Stimulated activated CD8-positive, alpha-beta memory T cell treated with anti-CD3 and anti-CD28 coated beads, Interleukin-7, amount 100 ng/mL, for 4 hours (primary cell): ENCODE measurements at regions not wholly inside any gene's neighbourhood (a gene's known extent, or its start where the extent isn't known, plus 50 kb on each side); places are given as distances from the start of the nearest gene placed in this dataset.
"Not testable (repeated sequence)": the region's sequence is repeated elsewhere in the genome, so short reads cannot be mapped to it uniquely, and the experiment has no call there.

Experiments
- DNase-seq, 2 donors: peaks; one replicate each; pipeline ENCODE4 v3.0.0-alpha.2; 2020; ENCODE audit warnings: low read depth in 2 of 2

DNA sequence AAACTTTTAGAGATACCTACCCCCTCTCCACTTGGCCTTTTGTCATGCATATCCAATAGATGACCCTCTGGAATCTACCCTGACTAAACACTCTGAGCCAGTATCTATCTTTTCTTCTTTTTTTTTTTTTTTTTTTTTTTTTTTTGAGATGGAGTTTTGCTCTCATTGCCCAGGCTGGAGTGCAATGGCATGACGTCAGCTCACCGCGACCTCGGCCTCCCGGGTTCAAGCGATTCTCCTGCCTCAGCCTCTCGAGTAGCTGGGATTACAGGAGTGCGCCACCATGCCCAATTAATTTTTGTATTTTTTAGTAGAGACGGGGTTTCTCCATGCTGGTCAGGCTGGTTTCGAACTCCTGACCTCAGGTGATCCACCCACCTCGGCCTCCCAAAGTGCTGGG lies 50.8 kb upstream of the GRIN2B start:
- DNase-seq, result not testable (repeated sequence)

GRCh38 chr12:14043776-14044175 lies 62.4 kb upstream of the GRIN2B start:
- DNase-seq, result no peak

GRCh38 chr12:14048941-14049545 lies 67.6 kb upstream of the GRIN2B start:
- DNase-seq, result no peak

DNA sequence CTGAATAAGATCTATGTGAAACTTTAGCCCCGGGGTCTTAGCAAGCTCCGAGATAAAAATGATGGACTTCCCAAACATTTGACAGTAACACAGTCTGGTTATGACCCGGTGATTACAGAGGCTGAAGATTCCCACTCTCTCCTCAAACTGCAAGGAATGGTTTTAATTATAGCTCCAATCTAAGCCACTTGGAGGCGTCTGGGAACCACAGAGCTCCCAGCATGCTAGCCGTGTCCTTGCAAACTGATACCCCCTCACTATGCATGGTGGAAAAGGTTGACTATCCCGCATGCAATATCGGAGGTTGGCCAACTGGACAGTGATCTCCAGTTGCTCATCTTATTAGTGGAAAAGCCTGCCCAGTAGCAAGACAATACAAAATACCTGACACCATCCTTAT lies 76.5 kb upstream of the GRIN2B start:
- no peak for DNase-seq

DNA sequence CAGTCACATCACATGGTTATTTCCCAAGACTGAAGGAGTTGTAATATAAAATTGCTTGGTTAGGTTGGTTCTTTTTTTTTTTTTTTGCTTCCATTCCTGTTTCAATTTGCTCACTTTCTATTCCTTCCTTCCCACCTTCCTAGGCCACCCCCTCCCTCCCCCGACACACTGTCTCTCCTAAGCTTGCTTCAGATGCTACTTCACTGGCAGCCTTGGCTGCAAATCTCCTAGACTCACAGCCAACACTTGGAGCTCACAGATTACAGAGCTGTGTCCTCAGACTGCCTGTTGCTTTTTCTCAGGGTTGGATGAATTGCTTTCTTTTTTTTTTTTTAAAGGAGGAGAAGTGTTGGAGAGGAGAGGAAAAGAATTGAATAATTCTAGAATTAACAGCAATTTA lies 77.3 kb upstream of the GRIN2B start:
- DNase-seq, result no peak

GRCh38 chr12:14059548-14059947 lies 78.1 kb upstream of the GRIN2B start:
- no peak for DNase-seq

GRCh38 chr12:14065616-14066015 lies 84.2 kb upstream of the GRIN2B start:
- no peak for DNase-seq

DNA sequence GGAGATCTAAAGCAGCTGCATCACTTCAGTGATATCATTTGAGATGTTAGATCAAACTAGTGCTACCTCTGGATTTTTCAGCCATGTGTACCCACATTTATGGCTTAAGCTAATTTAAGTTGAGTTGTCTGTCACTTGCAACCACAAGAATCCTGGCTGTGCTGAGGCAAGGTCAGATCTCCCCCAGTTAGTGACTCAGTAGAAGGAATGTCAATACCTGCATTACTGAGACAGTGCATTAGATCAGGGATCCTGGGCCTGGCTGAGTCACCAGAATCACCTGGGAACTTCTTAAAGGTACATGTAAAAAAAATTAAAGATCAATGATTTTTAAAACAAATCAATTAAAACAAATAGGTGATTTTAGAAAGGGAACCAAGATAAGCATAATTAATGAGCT lies 84.6 kb upstream of the GRIN2B start:
- no peak for DNase-seq

DNA sequence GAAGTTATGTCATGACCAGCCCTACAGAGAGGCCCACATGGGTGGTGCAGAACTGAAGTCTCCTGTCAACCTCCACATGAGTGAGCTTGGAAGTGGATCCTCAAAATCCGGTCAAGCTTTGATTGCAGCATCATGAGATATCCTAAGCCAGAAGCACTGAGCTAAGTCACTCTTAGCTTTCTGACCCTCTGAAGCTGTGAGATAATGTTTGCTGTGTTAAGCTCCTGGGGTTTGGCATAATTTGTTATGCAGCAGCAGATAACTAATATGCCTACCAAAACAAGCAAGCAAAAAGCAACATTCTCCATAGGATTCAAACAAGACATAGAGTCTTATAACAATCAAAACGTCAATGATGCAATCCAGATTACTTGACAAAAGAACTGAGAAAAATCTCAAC lies 87.6 kb upstream of the GRIN2B start:
- no peak for DNase-seq

DNA sequence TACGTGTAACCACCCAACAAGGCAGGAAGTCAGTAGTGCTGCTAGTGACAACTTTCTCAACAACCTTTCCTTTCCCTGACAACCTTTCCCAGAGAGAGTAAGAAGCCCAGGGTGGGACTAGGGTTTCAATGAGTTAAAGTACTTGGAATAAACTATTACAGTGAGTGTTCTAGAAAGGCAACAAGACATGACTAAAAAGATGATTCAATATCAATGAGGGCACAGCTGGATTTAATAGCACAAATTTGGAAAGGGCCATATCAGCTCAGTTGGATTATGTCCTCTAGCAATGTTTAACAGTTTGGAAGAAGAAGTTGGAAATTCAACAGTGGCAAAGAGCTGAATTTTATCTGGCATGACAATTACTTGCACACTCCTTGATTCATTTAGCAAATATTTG lies 90.4 kb upstream of the GRIN2B start:
- DNase-seq, result no peak

GRCh38 chr12:14072987-14073386 lies 91.6 kb upstream of the GRIN2B start:
- DNase-seq, result no peak

DNA sequence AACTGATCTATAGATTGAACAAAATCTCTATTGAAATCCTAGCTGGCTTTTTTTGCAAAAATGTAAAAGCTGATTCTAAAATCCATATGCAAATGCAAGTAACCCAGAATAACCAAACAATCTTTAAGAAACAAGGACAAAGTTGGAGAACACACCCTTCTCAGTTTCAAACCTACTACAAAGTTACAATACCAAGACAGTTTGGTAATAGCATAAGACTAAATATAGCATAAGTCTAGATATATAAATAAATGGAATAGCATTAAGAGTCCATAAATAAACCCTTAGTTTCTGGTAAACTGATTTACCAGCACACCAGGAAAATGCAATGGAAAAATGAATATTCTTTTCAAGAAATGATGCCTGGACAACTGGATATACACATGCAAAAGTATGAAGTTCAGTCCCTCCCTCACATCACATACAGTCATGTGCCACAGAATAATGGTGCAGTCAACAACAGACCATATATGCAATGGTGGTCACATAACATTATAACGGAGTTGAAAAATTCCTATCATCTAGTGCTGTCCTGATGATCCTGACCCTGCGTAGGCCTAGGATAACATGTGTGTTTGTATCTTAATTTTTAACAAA lies 94.5 kb upstream of the GRIN2B start:
- no peak for DNase-seq

- no peak for DNase-seq
Observed at GRCh38 chr12:14076538-14076937, 95.1 kb upstream of the GRIN2B start.

DNA sequence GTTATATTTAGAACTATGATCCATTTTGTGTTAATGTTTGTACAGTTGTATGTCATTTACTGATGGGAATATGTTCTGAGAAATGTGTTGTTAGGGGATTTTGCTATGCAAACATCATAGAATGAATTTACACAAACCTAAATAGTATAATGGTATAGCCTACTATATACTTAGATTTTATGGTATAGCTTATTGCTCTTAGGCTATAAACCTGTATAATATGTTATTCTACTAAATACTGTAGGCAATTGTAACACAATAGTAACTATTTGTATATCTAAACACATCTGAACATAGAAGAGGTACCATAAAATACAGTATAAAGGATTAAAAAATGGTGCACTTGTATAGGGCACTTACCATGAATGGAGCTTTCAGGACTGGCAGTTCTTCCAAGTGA lies 105.4 kb upstream of the GRIN2B start:
- no peak for DNase-seq

DNA sequence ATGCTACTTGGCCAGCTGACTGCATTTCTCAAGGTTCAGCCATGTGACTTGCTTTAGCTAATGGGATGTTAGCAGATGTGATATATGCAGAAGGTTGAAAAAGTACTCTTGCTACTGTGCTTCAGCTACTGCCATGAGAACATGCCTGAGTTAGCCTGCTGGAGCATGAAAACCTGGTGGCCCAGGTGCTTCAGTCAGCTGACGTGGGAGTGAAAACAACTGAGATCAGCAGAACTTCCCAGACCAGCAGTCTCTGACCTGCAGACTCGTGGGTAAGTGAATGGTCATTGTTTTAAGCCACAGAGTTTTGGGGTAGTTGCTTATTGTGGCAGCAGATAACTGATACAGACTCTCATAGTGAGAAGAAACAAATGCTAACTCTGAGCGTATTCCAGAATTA lies 118.6 kb upstream of the GRIN2B start:
- DNase-seq, result no peak

DNA sequence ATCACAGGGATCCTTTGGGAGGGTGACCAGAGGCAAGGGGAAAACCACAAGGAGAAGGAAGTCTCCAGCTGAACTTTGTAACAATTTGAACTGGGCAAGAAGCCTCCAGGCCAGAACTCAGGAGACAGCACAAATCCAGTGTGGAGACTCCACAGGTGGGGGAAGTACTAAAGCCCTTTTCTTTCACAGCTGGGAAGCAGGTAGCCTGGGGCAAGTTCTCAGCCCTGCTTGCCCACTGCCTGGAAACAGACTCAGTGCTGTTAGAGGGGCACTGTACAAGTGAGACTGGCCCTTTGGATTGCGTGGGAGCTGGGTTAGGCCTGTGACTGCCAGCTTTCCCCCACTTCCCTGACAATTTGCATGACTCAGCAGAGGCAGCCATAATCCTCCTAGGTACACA lies 120.2 kb upstream of the GRIN2B start:
- DNase-seq, result not testable (repeated sequence)

DNA sequence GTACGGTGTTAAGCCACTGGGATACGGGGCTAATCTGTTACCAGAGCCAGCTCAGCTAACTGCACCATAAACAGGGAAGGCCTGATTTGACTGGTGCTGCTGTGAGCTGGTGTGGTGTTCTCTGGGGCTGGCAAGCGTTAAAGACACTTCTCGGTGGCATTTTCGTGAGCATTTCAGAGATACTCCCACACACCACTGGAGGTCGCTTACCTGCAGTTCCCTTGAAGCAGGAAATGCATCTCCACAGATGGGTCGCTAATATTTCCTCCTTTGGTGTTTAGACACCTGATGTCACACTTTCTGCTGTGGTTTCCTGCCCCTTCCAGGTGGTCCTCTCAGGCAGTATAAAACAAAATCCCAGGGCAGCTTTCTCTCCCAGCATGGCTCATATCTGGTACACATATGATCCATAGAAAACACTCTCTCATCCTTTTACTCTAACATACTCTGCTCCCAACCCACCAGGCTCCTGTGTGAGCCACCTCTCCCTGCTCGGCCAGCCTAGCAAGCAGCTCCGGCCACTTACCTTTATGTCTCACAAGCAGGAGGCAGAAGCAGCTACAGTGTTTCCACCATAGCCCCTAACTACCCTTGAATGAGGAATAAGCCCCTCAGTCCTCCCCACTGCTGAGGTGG lies 129.9 kb upstream of the GRIN2B start:
- DNase-seq, result no peak

- no peak for DNase-seq
Observed at GRCh38 chr12:14113031-14113430, 131.6 kb upstream of the GRIN2B start.

GRCh38 chr12:14126692-14127091 lies 145.3 kb upstream of the GRIN2B start:
- DNase-seq, result no peak

DNA sequence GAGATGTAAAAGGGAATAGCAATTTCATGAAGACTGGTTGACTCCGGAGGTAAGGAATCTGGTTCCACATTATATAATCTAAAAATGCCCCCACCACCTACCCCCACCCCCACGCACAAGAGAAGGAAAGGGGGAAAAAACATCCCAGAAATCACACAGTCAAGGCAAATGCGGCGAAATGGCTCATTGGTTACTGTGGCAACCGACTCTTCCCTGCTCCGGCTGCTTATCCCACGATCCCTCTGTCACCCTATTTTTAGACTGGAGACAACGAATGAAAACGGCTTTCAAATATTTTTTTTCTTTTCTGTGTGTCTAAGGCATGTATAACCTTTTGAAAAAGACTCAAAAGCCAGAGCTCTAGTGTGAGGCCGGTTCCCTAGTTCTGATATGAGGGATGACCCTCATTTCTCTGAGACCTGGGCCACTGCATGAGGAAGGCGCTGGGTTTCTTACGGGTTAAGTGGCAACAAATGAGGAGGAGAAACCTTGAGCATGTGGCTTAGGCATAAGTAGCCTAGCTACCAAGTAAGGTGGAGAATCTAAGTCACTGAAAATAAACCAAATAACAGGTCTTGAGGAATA lies 148.3 kb upstream of the GRIN2B start:
- no peak for DNase-seq

DNA sequence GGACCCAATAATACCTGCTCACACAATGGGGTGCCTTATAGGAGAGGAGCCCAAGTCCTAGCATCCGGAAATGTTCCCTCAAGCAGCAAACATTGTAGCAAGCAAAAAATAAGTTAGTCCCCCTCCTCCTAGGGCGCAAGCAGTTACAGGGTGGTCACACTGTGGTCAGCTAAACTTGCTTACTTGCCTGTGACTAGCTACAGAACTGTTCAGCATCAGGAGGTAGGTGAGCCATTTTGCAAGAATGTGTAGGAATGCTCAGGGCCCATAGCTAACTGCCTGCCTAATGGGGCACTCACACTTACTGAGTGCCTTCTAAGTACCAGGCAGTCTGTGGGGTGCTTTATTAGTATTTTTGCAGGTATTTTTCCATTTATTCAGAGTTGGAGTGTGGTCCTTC lies 154.6 kb upstream of the GRIN2B start:
- no peak for DNase-seq

DNA sequence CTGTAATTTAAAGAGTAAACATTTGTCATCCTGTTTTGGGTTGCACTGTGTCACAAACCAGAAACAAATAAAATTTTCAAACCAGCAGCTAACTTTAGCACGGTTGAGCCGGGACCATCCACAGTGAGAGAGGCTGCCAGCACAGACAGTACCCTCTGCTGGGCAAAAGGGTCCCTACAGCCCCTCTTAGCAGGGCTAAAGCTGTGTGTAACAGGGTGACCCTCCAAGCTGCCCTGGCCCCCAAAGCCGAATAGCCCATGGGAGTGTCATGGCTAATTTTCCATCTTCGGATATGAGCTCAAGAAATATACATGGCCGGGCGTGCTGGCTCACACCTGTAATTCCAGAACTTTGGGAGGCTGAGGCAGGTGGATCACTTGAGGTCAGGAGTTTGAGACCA lies 157.1 kb upstream of the GRIN2B start:
- no peak for DNase-seq
